Caco-2 (cell line): ENCODE measurements at regions not wholly inside any gene's neighbourhood (a gene's known extent, or its start where the extent isn't known, plus 50 kb on each side); places are given as distances from the start of the nearest gene placed in this dataset.
A peak's percentile ranks its signal among the peaks of the same experiment; 100 is the strongest.

Experiments used
- BruUV-seq: library from RNA; stranded (reverse); fragments of 400-500 nt; replicated peaks from 2 replicates; lab custom pipeline; 2021; lab: Mats Ljungman, UMichigan
- CTCF ChIA-PET: fragments of 300-600 bp; sonication (Branson Sonifier 250); formaldehyde crosslinking; loops from one replicate; lab custom pipeline; 2022; ENCODE audit warnings: antibody characterized with exemption; lab: Charles Lee
- POLR2A ChIA-PET: fragments of 300-600 bp; sonication (Branson Sonifier 250); formaldehyde crosslinking; loops from one replicate; lab custom pipeline; 2022; ENCODE audit warnings: antibody characterized with exemption; lab: Charles Lee
- DNase-seq, 2 experiments: peaks; one replicate each; pipeline versions ENCODE4 v3.0.0 to v3.0.0-alpha.2; 2020 to 2022
- H3K27me3 ChIP-seq: replicated peaks from 2 replicates; pipeline ENCODE4 v1.6.0; 2011; ENCODE audit warnings: low read length; ENCODE audit not compliant: control insufficient read depth, insufficient read depth
- H3K36me3 ChIP-seq: 2 replicates; pipeline ENCODE4 v1.5.1; 2011; ENCODE audit warnings: low read length; ENCODE audit not compliant: control insufficient read depth, insufficient read depth
- H3K4me1 ChIP-seq: fragments of 250-450 bp; sonication (Bioruptor Pico); 2 replicates; pipeline ENCODE4 v1.5.1; 2020; ENCODE audit warnings: mild to moderate bottlenecking
- H3K4me3 ChIP-seq: 2 replicates; pipeline ENCODE4 v1.5.1; 2011; ENCODE audit warnings: low read depth, mild to moderate bottlenecking, control low read depth, low read length
- H3K9me3 ChIP-seq: fragments of 250-450 bp; sonication (Bioruptor Pico); 2 replicates; pipeline ENCODE4 v1.5.1; 2020; ENCODE audit warnings: mild to moderate bottlenecking, moderate library complexity
- H3K27ac Mint-ChIP-seq: one replicate; pipeline ENCODE4 v1.8.0; 2022; ENCODE audit warnings: mixed read lengths; ENCODE audit not compliant: unreplicated experiment
- H3K27me3 Mint-ChIP-seq: one replicate; pipeline ENCODE4 v1.8.0; 2022; ENCODE audit warnings: mixed read lengths; ENCODE audit not compliant: insufficient read depth, unreplicated experiment
- H3K36me3 Mint-ChIP-seq: one replicate; pipeline ENCODE4 v1.8.0; 2022; ENCODE audit warnings: mild to moderate bottlenecking, mixed read lengths; ENCODE audit not compliant: insufficient read depth, unreplicated experiment
- H3K4me1 Mint-ChIP-seq: one replicate; pipeline ENCODE4 v1.8.0; 2022; ENCODE audit warnings: low read depth, mixed read lengths; ENCODE audit not compliant: unreplicated experiment
- H3K4me3 Mint-ChIP-seq: one replicate; pipeline ENCODE4 v1.8.0; 2022; ENCODE audit warnings: mild to moderate bottlenecking, moderate library complexity, mixed read lengths; ENCODE audit not compliant: unreplicated experiment
- H3K9me3 Mint-ChIP-seq: one replicate; pipeline ENCODE4 v1.8.0; 2022; ENCODE audit warnings: mixed read lengths; ENCODE audit not compliant: unreplicated experiment
- CTCF ChIP-seq, 2 experiments: fragments of 200-600 bp in 1 of 2; IDR thresholded peaks; 1 replicate in 1 of 2; 2 replicates in 1 of 2; pipeline versions ENCODE4 v1.5.1 to v1.8.0; 2011 to 2022; ENCODE audit warnings: antibody characterized with exemption in 1 of 2, control low read depth in 1 of 2, inconsistent platforms in 1 of 2, low read depth in 1 of 2, low read length in 1 of 2, mild to moderate bottlenecking in 1 of 2, moderate library complexity in 1 of 2; ENCODE audit not compliant: insufficient read depth in 1 of 2, severe bottlenecking in 1 of 2, unreplicated experiment in 1 of 2
- intact Hi-C: fragments of 100-400 bp; cut with micrococcal nuclease; formaldehyde crosslinking; loops from one replicate; pipeline ENCODE4 v1.10.0; 2022; ENCODE audit not compliant: unreplicated experiment

GRCh38 chr6:28785962-28786679 is 137.7 kb downstream of the TRIM27 start:
- DNase-seq = no peak
- no peak overlapping the region for H3K27ac Mint-ChIP-seq
- no peaks in the 10 kb centered on the region for H3K36me3 ChIP-seq
- intact Hi-C loops = no loop called here
- peaks cover 24% of the 10 kb centered on the region for H3K4me1 Mint-ChIP-seq
- ChIA-PET POLR2A (interaction anchor here (0.6 kb wide), 1 partner anchor 644 kb away, joined by 3 read pairs; the partner anchor contains the start of gene ZKSCAN8), CTCF (no interaction called here)
- H3K27me3 Mint-ChIP-seq = peaks cover 3% of the 10 kb centered on the region
- no peak for TF ChIP-seq CTCF (IDR thresholded peaks at IDR 0.05; ENCODE audit: insufficient read depth in 1 of 2, low read depth in 1 of 2, low read length in 1 of 2, severe bottlenecking in 1 of 2, unreplicated experiment in 1 of 2)
- H3K9me3 ChIP-seq = no peaks in the 10 kb centered on the region
- no peak overlapping the region for H3K4me3 ChIP-seq
- no peaks in the 10 kb centered on the region for H3K4me1 ChIP-seq
- H3K36me3 Mint-ChIP-seq = peaks cover 20% of the 10 kb centered on the region
- no peak overlapping the region for H3K4me3 Mint-ChIP-seq
- no peaks in the 10 kb centered on the region for H3K27me3 ChIP-seq
- no TSS peak for BruUV-seq
- no peaks in the 10 kb centered on the region for H3K9me3 Mint-ChIP-seq

- Mint-ChIP-seq H3K27me3 (peaks cover 3% of the 10 kb centered on the region), H3K36me3 (peaks cover 21% of the 10 kb centered on the region), H3K27ac (peak overlapping the region; percentile 92), H3K9me3 (no peaks in the 10 kb centered on the region), H3K4me3 (peak overlapping the region; percentile 82), H3K4me1 (peaks cover 27% of the 10 kb centered on the region)
- peak overlapping the region; percentile 34 for H3K4me3 ChIP-seq
- BruUV-seq = no TSS peak
- intact Hi-C loops = loop anchor here (5.0 kb wide), 2 partner anchors 62 to 193 kb away; no protein-coding TSS in a partner anchor
- ChIA-PET POLR2A (no interaction called here), CTCF (no interaction called here)
- no peaks in the 10 kb centered on the region for H3K9me3 ChIP-seq
- H3K4me1 ChIP-seq = peaks cover 4% of the 10 kb centered on the region; the same call in 1 of the 2 replicates
- H3K36me3 ChIP-seq = no peaks in the 10 kb centered on the region
- peak; percentile 45 to 71 for DNase-seq
- no peaks in the 10 kb centered on the region for H3K27me3 ChIP-seq
- no peak for TF ChIP-seq CTCF (IDR thresholded peaks at IDR 0.05; ENCODE audit: insufficient read depth in 1 of 2, low read depth in 1 of 2, low read length in 1 of 2, severe bottlenecking in 1 of 2, unreplicated experiment in 1 of 2)
Measured at GRCh38 chr6:28789553-28790083, 134.2 kb downstream of the TRIM27 start.

GRCh38 chr6:28791002-28791383 is 132.8 kb downstream of the TRIM27 start:
- no TSS peak for BruUV-seq
- H3K9me3 Mint-ChIP-seq = no peaks in the 10 kb centered on the region

More at GRCh38 chr6:28791002-28791383, 132.8 kb downstream of the TRIM27 start:
- peak overlapping the region; percentile 82 for H3K4me3 Mint-ChIP-seq
- no peaks in the 10 kb centered on the region for H3K27me3 ChIP-seq
- H3K4me1 Mint-ChIP-seq = peaks cover 36% of the 10 kb centered on the region
- H3K27me3 Mint-ChIP-seq = peaks cover 3% of the 10 kb centered on the region
- POLR2A ChIA-PET = no interaction called here
- intact Hi-C loops = loop anchor here (5.0 kb wide), 2 partner anchors 64 to 191 kb away; no protein-coding TSS in a partner anchor
- peaks cover 5% of the 10 kb centered on the region; the same call in 1 of the 2 replicates for H3K4me1 ChIP-seq
- peak overlapping the region; percentile 34 for H3K4me3 ChIP-seq
- H3K9me3 ChIP-seq = no peaks in the 10 kb centered on the region
- no peaks in the 10 kb centered on the region for H3K36me3 ChIP-seq
- H3K27ac Mint-ChIP-seq = peak overlapping the region; percentile 92
- H3K36me3 Mint-ChIP-seq = peaks cover 29% of the 10 kb centered on the region
- no peak for TF ChIP-seq CTCF (IDR thresholded peaks at IDR 0.05; ENCODE audit: insufficient read depth in 1 of 2, low read depth in 1 of 2, low read length in 1 of 2, severe bottlenecking in 1 of 2, unreplicated experiment in 1 of 2)
- no peak for DNase-seq
- CTCF ChIA-PET = interaction anchor here (0.7 to 1.0 kb wide), 3 partner anchors 15 to 787 kb away, joined by 3 read pairs; no protein-coding TSS in a partner anchor
